Tibial nerve (tissue), 4 donors: ENCODE measurements at regions not wholly inside any gene's neighbourhood (a gene's known extent, or its start where the extent isn't known, plus 50 kb on each side); places are given as distances from the start of the nearest gene placed in this dataset.

Source experiments
- CTCF ChIP-seq, 5 experiments: fragments of 200-600 bp in 3 of 5; fragments of 450-650 bp in 2 of 5; sonication (generic) in 3 of 5; IDR thresholded peaks; one replicate each; pipeline ENCODE4 v1.5.1; 2016 to 2019; ENCODE audit warnings: antibody characterized with exemption in 5 of 5, mild to moderate bottlenecking in 3 of 5, moderate library complexity in 2 of 5
- EP300 ChIP-seq, 2 donors: sonication (generic); formaldehyde crosslinking; IDR thresholded peaks; one replicate each; pipeline ENCODE4 v1.6.1; 2017; ENCODE audit warnings: antibody characterized with exemption in 2 of 2, mild to moderate bottlenecking in 1 of 2
- POLR2A ChIP-seq, 2 donors: fragments of 450-650 bp; IDR thresholded peaks; one replicate each; pipeline ENCODE4 v1.6.1; 2017; ENCODE audit warnings: antibody characterized with exemption in 2 of 2, mild to moderate bottlenecking in 2 of 2, moderate library complexity in 2 of 2

- TF ChIP-seq CTCF (IDR thresholded peaks at IDR 0.05) (no peak), POLR2A (IDR thresholded peaks at IDR 0.05) (no peak), EP300 (IDR thresholded peaks at IDR 0.05) (no peak)
Measured at GRCh38 chr5:10825897-10826644, 65.0 kb upstream of the DAP start.
